Karpas-422 (cell line): ENCODE measurements at regions not wholly inside any gene's neighbourhood (a gene's known extent, or its start where the extent isn't known, plus 50 kb on each side); places are given as distances from the start of the nearest gene placed in this dataset.

Source experiments
- DNase-seq: peaks from one replicate; pipeline ENCODE4 v3.0.0-alpha.2; 2015
- H2AFZ ChIP-seq: fragments of 200-600 bp; sonication (generic); 2 replicates; pipeline ENCODE4 v1.6.1; 2014; ENCODE audit warnings: antibody characterized with exemption, low read length, mixed read lengths
- H3K27ac ChIP-seq: fragments of 200-600 bp; sonication (generic); 2 replicates; pipeline ENCODE4 v1.5.1; 2014; ENCODE audit warnings: mild to moderate bottlenecking, low read length, moderate library complexity
- H3K27me3 ChIP-seq: fragments of 200-600 bp; sonication (generic); 2 replicates; pipeline ENCODE4 v1.6.1; 2014; ENCODE audit warnings: low read length, mixed read lengths
- H3K36me3 ChIP-seq: fragments of 200-600 bp; sonication (generic); 2 replicates; pipeline ENCODE4 v1.6.1; 2014; ENCODE audit warnings: low read length, mixed read lengths; ENCODE audit not compliant: insufficient read depth
- H3K4me1 ChIP-seq: fragments of 200-600 bp; sonication (generic); 2 replicates; pipeline ENCODE4 v1.6.1; 2014; ENCODE audit warnings: mild to moderate bottlenecking, low read length, mixed read lengths
- H3K4me2 ChIP-seq: fragments of 200-600 bp; sonication (generic); 2 replicates; pipeline ENCODE4 v1.6.1; 2014; ENCODE audit warnings: low read length, low read depth, mild to moderate bottlenecking; ENCODE audit not compliant: poor library complexity, severe bottlenecking
- H3K4me3 ChIP-seq: fragments of 200-600 bp; sonication (generic); 2 replicates; pipeline ENCODE4 v1.5.1; 2014; ENCODE audit warnings: mild to moderate bottlenecking, antibody characterized with exemption, low read length, mixed read lengths
- H3K79me2 ChIP-seq: fragments of 200-600 bp; sonication (generic); 2 replicates; pipeline ENCODE4 v1.6.1; 2014; ENCODE audit warnings: mild to moderate bottlenecking, low read length, mixed read lengths
- H3K9ac ChIP-seq: fragments of 200-600 bp; sonication (generic); 2 replicates; pipeline ENCODE4 v1.6.0; 2014; ENCODE audit warnings: low read length
- H3K9me2 ChIP-seq: fragments of 200-600 bp; sonication (generic), shearing (Covaris generic); replicated peaks from 2 replicates; pipeline ENCODE4 v1.6.0; 2014; ENCODE audit warnings: mild to moderate bottlenecking, low read length, moderate library complexity; ENCODE audit not compliant: insufficient read depth
- H3K9me3 ChIP-seq: fragments of 300-700, 200-600 bp; sonication (generic); 2 replicates; pipeline ENCODE4 v1.6.1; 2014; ENCODE audit warnings: low read length, mixed read lengths
- H4K20me1 ChIP-seq: fragments of 200-600 bp; sonication (generic); 2 replicates; pipeline ENCODE4 v1.6.1; 2014; ENCODE audit warnings: mild to moderate bottlenecking, antibody characterized with exemption, low read length, low read depth; ENCODE audit not compliant: insufficient read depth

DNA sequence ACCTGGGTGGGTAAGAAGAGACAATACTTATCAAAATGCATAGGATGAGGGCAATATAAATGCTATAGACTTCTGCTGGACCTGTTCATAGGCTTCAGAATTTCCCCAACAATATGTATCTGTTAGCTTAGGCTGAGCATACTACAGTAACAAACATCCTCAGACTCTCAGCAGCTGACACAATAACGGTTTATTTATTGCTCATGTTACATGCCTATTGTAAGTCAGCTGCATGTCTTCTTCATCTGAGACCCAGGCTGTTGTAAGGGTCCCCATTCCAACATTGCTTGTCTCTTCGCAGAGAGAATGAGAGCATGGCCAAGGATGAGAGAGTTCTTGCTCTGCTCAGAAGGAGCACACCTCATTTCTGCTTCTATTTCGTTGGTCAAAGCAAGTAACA is 150.7 kb downstream of the TMEM200C start:
- Histone ChIP-seq H2AFZ (no peak overlapping the region), H3K9ac (no peak overlapping the region), H3K4me2 (no peak overlapping the region), H3K4me1 (peaks cover 34% of the 10 kb centered on the region), H3K27me3 (no peaks in the 10 kb centered on the region), H3K36me3 (no peaks in the 10 kb centered on the region), H3K79me2 (no peaks in the 10 kb centered on the region), H3K27ac (no peak overlapping the region), H3K9me3 (no peaks in the 10 kb centered on the region), H3K4me3 (no peak overlapping the region), H3K9me2 (no peaks in the 10 kb centered on the region), H4K20me1 (no peaks in the 10 kb centered on the region)
- no peak for DNase-seq

DNA sequence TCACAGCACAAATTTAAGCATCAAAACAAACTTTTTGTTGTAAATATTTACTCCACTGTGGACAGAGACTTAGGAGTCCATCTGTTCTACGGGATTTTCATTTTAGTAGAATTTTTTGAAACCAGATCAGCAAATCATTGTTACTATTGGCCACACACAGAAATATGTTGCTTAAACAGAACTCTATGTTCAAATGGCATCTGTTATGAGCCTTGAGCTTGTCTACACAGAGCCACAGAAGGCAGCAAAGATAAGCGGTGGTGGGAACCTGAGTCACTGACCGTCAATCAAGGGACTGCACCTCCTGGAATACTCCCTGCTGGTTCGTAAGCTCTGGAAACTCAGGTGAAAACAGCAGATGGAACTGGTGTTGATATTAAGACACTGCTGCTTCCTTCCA is 156.8 kb downstream of the TMEM200C start:
- H3K4me1 ChIP-seq: peaks cover 19% of the 10 kb centered on the region
- H3K79me2 ChIP-seq: no peaks in the 10 kb centered on the region
- H3K27ac ChIP-seq: no peak overlapping the region
- H3K27me3 ChIP-seq: no peaks in the 10 kb centered on the region
- no peaks in the 10 kb centered on the region for H4K20me1 ChIP-seq
- no peaks in the 10 kb centered on the region for H3K9me3 ChIP-seq
- no peak overlapping the region for H3K4me2 ChIP-seq
- H3K9ac ChIP-seq: no peak overlapping the region
- H3K36me3 ChIP-seq: no peaks in the 10 kb centered on the region
- DNase-seq: no peak
- H2AFZ ChIP-seq: no peak overlapping the region
- H3K9me2 ChIP-seq: no peaks in the 10 kb centered on the region
- H3K4me3 ChIP-seq: no peak overlapping the region

DNA sequence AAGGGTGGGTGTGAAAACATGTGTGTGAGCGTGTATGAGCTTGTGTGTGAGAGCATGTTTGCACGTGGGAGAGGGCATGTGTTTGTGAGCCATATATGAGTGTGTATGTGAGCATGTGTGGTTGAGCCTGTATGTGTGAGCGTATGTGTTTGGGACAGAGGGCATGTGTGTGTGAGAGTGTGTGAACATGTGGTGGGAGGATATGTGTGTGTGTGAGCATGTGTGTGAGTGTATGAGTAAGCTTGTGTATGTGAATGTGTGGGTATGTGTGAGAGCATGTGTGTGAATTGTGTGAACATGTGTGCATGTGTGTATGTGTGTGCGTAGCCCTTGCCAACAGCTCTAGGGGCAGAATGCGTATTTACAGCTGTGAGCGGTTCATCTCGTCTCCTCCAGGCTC is 163.0 kb downstream of the TMEM200C start:
- H3K9ac ChIP-seq: no peak overlapping the region
- H3K9me3 ChIP-seq: no peaks in the 10 kb centered on the region
- H4K20me1 ChIP-seq: no peaks in the 10 kb centered on the region
- no peaks in the 10 kb centered on the region for H3K79me2 ChIP-seq
- H3K27me3 ChIP-seq: no peaks in the 10 kb centered on the region
- H3K9me2 ChIP-seq: no peaks in the 10 kb centered on the region
- DNase-seq: no peak
- H3K27ac ChIP-seq: no peak overlapping the region
- no peak overlapping the region for H2AFZ ChIP-seq
- no peak overlapping the region for H3K4me3 ChIP-seq
- H3K4me1 ChIP-seq: no peaks in the 10 kb centered on the region
- no peak overlapping the region for H3K4me2 ChIP-seq
- no peaks in the 10 kb centered on the region for H3K36me3 ChIP-seq

DNA sequence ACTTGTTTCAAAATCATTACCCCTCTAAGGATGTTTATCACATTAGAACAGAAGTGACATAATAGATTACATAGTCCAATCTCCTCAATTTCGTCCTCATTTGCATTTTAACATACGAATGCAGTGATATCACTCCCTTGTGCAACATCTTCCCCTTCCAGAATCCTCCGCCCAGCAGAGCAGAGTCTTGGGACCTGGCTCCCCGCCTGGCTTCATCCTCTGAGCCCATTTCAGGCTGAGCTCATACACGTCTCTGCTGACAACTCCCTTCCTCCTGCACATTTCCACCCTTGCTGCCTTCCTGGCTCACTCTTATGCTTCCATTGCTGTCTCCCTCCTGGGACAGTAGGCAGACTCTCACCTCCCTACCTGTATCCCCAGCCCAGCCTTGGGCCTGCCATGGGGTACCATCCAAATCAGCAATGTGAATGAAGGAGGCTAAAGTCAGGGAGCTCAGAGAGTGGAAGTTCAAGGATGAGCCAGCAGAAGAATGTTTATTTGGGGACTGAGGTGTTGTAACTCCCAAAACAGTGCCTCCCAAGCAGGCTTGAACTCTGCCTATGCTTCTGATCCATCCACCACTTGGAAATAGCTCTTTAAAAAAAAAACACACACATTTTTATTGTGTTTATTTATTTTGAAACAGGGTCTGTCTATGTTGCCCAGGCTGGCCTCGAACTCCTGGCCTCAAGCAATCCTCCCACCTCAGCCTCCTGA is 165.2 kb downstream of the TMEM200C start:
- Histone ChIP-seq H3K27me3 (no peaks in the 10 kb centered on the region), H3K9me2 (no peaks in the 10 kb centered on the region), H3K9me3 (no peaks in the 10 kb centered on the region), H3K79me2 (no peaks in the 10 kb centered on the region), H3K9ac (no peak overlapping the region), H3K4me2 (no peak overlapping the region), H2AFZ (no peak overlapping the region), H3K36me3 (no peaks in the 10 kb centered on the region), H4K20me1 (no peaks in the 10 kb centered on the region), H3K27ac (no peak overlapping the region), H3K4me3 (no peak overlapping the region), H3K4me1 (no peaks in the 10 kb centered on the region)
- DNase-seq: no peak

DNA sequence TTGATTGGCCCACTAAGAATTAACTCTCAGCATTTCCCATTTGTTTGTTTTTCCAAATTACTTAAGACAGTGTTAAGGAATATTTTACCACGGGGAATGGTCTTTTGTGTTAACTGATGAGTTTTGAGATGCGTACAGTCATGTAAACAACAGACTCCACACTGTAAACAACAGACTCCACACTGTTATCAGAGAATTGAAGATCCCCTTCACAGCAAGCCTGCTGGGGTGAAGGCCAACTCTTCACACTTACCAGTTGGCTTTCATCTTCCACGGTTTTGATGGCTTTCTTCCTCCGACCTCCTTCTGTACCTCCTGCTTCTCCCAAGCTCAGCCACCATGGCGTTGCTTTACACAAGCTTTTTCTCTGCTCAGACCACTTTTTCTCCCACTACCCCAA is 166.8 kb downstream of the TMEM200C start:
- DNase-seq: no peak
- Histone ChIP-seq H3K4me3 (no peak overlapping the region), H3K4me1 (no peaks in the 10 kb centered on the region), H3K9me3 (no peaks in the 10 kb centered on the region), H4K20me1 (no peaks in the 10 kb centered on the region), H2AFZ (no peak overlapping the region), H3K4me2 (no peak overlapping the region), H3K27me3 (no peaks in the 10 kb centered on the region), H3K9ac (no peak overlapping the region), H3K79me2 (no peaks in the 10 kb centered on the region), H3K9me2 (no peaks in the 10 kb centered on the region), H3K36me3 (no peaks in the 10 kb centered on the region), H3K27ac (no peak overlapping the region)

DNA sequence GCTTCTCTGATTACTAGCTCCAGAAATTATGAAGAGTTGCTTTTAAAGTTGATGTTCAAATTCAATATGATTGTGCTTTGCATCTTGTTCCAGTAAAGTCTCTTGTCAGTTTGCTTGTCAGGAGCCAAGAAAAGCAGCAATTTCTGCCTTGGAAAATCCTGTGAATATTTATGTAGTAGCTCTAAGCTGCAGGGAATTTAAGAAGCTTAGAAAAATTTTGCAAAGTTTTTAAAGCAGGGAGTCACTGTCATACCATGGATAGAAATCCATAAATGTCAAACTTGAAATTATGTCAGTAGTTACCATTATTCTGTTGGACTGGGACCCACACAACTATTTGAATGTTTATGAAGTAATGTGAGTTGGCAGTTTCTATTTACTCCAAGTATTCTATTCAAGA is 169.3 kb downstream of the TMEM200C start:
- no peaks in the 10 kb centered on the region for H3K36me3 ChIP-seq
- H3K9me3 ChIP-seq: no peaks in the 10 kb centered on the region
- H3K27me3 ChIP-seq: no peaks in the 10 kb centered on the region
- H3K4me2 ChIP-seq: no peak overlapping the region
- H3K9me2 ChIP-seq: no peaks in the 10 kb centered on the region
- no peak overlapping the region for H3K27ac ChIP-seq
- no peak overlapping the region for H3K9ac ChIP-seq
- H3K4me3 ChIP-seq: no peak overlapping the region
- H2AFZ ChIP-seq: no peak overlapping the region
- H3K4me1 ChIP-seq: no peaks in the 10 kb centered on the region
- H3K79me2 ChIP-seq: no peaks in the 10 kb centered on the region
- DNase-seq: no peak
- H4K20me1 ChIP-seq: no peaks in the 10 kb centered on the region

DNA sequence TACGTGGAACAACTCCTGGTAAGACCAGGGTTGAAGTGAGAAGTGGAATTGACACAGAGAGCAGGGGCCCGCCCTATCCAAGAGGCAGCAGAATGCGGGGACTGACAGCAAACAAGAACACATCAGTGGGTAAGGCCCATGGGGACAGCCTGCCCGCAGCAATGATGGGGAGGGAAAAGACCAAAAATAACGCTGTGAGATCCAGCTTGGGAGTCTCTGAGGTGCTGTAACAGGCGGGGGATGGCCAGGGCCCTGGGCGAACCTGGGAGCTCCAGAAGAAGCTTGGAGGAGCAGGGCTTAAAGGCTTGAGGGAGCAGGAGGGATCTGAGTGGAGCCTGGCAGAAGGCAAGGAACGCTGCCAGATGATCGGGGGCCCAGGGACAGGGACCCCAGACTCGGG is 173.4 kb downstream of the TMEM200C start:
- H4K20me1 ChIP-seq: no peaks in the 10 kb centered on the region
- no peaks in the 10 kb centered on the region for H3K79me2 ChIP-seq
- H3K4me1 ChIP-seq: no peaks in the 10 kb centered on the region
- no peaks in the 10 kb centered on the region for H3K27me3 ChIP-seq
- H3K9ac ChIP-seq: no peak overlapping the region
- H3K4me2 ChIP-seq: no peak overlapping the region
- no peaks in the 10 kb centered on the region for H3K9me2 ChIP-seq
- H3K27ac ChIP-seq: no peak overlapping the region
- DNase-seq: no peak
- H3K36me3 ChIP-seq: no peaks in the 10 kb centered on the region
- no peaks in the 10 kb centered on the region for H3K9me3 ChIP-seq
- H3K4me3 ChIP-seq: no peak overlapping the region
- H2AFZ ChIP-seq: no peak overlapping the region

DNA sequence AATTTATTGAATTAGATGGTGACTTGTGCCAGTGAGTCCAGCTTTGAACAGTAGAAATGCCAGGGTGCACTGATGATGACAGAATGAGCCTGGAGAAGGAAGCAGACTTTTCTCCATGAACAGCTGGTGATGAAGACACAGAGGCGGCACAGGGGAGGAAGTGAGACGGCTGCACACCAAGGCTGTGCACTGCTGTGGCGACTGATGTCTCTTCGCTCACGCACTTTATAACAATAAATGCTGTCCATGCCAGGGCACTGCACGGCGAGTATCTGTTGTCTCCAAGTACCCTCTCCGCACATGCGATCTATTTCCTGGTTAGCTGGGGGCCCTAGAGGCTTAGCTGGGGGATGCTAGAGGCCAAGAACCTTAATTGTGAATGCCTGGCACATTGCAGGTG is 175.2 kb downstream of the TMEM200C start:
- H3K4me2 ChIP-seq: no peak overlapping the region
- H4K20me1 ChIP-seq: no peaks in the 10 kb centered on the region
- H3K79me2 ChIP-seq: no peaks in the 10 kb centered on the region
- no peak overlapping the region for H3K27ac ChIP-seq
- no peaks in the 10 kb centered on the region for H3K9me3 ChIP-seq
- DNase-seq: no peak
- no peaks in the 10 kb centered on the region for H3K4me1 ChIP-seq
- H3K9ac ChIP-seq: no peak overlapping the region
- H2AFZ ChIP-seq: no peak overlapping the region
- H3K36me3 ChIP-seq: no peaks in the 10 kb centered on the region
- H3K9me2 ChIP-seq: no peaks in the 10 kb centered on the region
- no peak overlapping the region for H3K4me3 ChIP-seq
- H3K27me3 ChIP-seq: no peaks in the 10 kb centered on the region

DNA sequence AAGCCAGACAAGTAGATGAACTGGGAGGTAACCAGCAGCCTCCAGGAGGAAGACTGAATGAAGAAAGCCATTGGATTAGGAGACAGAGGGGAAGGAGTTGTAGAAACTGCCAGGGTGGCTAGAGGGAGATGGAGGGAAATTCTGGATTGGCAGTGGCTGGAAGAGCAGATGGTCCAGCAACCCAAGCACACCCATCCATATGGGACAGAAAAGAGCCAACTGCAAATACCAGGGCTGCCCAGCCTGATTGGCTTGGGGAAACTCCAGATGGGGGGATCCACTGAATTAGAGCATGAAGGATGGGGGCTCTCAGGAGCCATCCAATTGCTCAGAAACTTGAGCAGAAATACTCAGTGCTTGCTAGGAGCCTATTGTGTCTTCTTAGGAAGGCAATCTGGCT is 173.5 kb upstream of the EPB41L3 start:
- H3K36me3 ChIP-seq: no peaks in the 10 kb centered on the region
- H3K9ac ChIP-seq: no peak overlapping the region
- no peaks in the 10 kb centered on the region for H4K20me1 ChIP-seq
- H3K4me2 ChIP-seq: no peak overlapping the region
- DNase-seq: no peak
- no peaks in the 10 kb centered on the region for H3K4me1 ChIP-seq
- no peaks in the 10 kb centered on the region for H3K9me3 ChIP-seq
- no peak overlapping the region for H3K27ac ChIP-seq
- H3K27me3 ChIP-seq: no peaks in the 10 kb centered on the region
- no peaks in the 10 kb centered on the region for H3K9me2 ChIP-seq
- no peak overlapping the region for H2AFZ ChIP-seq
- no peak overlapping the region for H3K4me3 ChIP-seq
- H3K79me2 ChIP-seq: no peaks in the 10 kb centered on the region
